ENCODE measurements at regions not wholly inside any gene's neighbourhood (a gene's known extent, or its start where the extent isn't known, plus 50 kb on each side); places are given as distances from the start of the nearest gene placed in this dataset.

DNA sequence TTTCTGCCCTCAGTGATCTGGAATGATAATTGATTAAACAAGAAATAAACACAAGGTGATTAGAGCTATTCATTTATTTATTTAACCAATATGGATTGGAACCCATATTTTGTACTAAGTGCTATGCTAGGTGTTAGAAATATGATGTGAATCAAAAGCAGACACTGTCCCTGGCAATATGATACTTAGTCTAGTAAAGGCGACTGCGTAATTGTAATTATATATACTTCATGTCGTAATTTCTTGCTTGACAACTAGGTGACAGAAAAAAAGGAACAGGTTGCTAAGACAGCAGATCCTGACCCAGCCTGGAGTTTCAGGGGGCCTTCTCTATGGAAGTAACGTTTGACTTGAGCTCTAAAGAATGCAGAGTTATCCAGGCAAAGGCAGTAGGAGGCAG is 236.5 kb upstream of the F9 start:
- no peak overlapping the region for H3K4me2 ChIP-seq
- no peak overlapping the region for H3K4me3 ChIP-seq
- H3K36me3 ChIP-seq (replicated peaks; ENCODE audit: insufficient read depth, low read depth) = no peaks in the 10 kb centered on the region
- H3K9me2 ChIP-seq (replicated peaks; ENCODE audit: insufficient read depth) = no peaks in the 10 kb centered on the region
- DNase-seq (ENCODE audit: low spot score) = no peak
- H3K27ac ChIP-seq = no peak overlapping the region
- H3K79me2 ChIP-seq = no peaks in the 10 kb centered on the region
- WGBS (ENCODE audit: low lambda C conversion rate, missing lambda C conversion rate) = 73% methylated on average over 4 of the region's 4 CpGs
- no peaks in the 10 kb centered on the region for H3K9me3 ChIP-seq (ENCODE audit: low read depth)
- no peak for TF ChIP-seq CTCF (IDR thresholded peaks at IDR 0.05; ENCODE audit: poor library complexity)
- TF ChIP-seq EZH2phosphoT487 (IDR thresholded peaks at IDR 0.05; ENCODE audit: low read depth, severe bottlenecking, unreplicated experiment) = no peak
- TF ChIP-seq EZH2 (IDR thresholded peaks at IDR 0.05; ENCODE audit: borderline replicate concordance) = no peak
- no peaks in the 10 kb centered on the region for H4K20me1 ChIP-seq (ENCODE audit: insufficient read depth, poor library complexity, severe bottlenecking)
- no peaks in the 10 kb centered on the region for H3K27me3 ChIP-seq
- no peaks in the 10 kb centered on the region for H3K4me1 ChIP-seq (ENCODE audit: insufficient read depth)
- no peak overlapping the region for H2AFZ ChIP-seq

DNA sequence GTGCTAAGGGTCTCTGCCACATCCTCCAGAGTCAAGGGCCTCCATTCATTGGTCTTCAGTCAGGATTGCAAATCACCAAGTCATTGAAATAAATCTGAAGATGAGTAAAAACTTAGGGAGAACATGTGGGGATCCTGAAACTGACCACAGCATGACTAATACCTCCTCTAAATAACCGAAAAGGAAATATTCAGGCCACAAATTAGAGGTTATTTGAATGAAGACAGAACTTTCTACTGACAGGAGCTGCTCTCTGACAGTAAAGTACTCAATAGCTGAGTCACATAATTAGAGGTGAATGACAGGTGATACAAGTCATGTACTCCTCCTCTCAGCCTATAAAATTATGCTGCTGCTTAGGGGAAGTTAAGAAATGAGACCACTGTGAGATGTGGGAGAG is 240.2 kb upstream of the F9 start:
- no peak for TF ChIP-seq CTCF (IDR thresholded peaks at IDR 0.05; ENCODE audit: poor library complexity)
- no peak for TF ChIP-seq EZH2phosphoT487 (IDR thresholded peaks at IDR 0.05; ENCODE audit: low read depth, severe bottlenecking, unreplicated experiment)
- TF ChIP-seq EZH2 (IDR thresholded peaks at IDR 0.05; ENCODE audit: borderline replicate concordance) = no peak
- Histone ChIP-seq H3K36me3 (replicated peaks; ENCODE audit: insufficient read depth, low read depth) (no peaks in the 10 kb centered on the region), H3K27ac (no peak overlapping the region), H3K4me2 (no peak overlapping the region), H3K9me2 (replicated peaks; ENCODE audit: insufficient read depth) (no peaks in the 10 kb centered on the region), H2AFZ (no peak overlapping the region), H3K4me3 (no peak overlapping the region), H3K4me1 (ENCODE audit: insufficient read depth) (no peaks in the 10 kb centered on the region), H3K79me2 (no peaks in the 10 kb centered on the region), H3K27me3 (no peaks in the 10 kb centered on the region), H3K9me3 (ENCODE audit: low read depth) (no peaks in the 10 kb centered on the region), H4K20me1 (ENCODE audit: insufficient read depth, poor library complexity, severe bottlenecking) (no peaks in the 10 kb centered on the region)
- no peak for DNase-seq (ENCODE audit: low spot score)
- WGBS (ENCODE audit: low lambda C conversion rate, missing lambda C conversion rate) = 39% methylated on average over 1 of the region's 1 CpG

DNA sequence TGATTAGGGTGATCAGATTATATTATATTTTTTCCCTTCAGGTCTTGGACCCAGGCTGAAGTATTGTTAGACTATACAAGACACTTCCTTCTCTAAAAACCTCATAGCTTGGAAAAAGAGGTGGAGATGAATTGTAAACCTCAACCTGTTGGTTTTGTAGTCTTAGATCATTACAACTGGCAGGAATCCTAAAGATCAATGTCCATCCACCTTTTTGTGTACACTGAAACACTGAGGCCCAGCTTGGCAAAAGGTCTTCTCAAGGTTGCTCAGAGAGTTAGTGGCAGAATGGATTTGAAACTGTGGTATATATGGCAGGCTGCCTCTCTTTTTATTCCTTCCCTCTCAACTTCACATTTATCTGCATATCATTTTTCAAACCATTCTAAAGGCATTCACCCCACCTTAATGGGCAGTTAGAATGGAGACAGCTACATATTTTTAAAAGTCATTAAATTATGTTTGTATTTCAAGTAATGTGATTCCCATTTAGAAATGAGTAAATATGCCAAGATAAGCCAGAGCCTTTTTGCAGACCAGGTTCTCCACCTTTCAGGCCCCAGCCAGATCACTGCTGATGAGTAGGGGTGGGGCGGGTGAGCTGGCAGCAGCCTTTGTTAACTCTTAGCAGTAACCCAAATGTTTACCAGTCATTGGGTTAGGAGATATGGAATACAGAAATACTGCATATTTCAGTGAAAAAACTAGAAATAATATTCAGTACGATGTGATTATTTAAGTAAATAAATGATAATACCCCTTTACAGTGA is 243.2 kb upstream of the F9 start:
- Histone ChIP-seq H3K27ac (peak overlapping the region; percentile 3), H3K4me1 (ENCODE audit: insufficient read depth) (no peaks in the 10 kb centered on the region), H3K9me2 (replicated peaks; ENCODE audit: insufficient read depth) (no peaks in the 10 kb centered on the region)

More for the DNA sequence above, 243.2 kb upstream of the F9 start:
- Histone ChIP-seq H3K79me2 (no peaks in the 10 kb centered on the region), H3K9me3 (ENCODE audit: low read depth) (no peaks in the 10 kb centered on the region), H4K20me1 (ENCODE audit: insufficient read depth, poor library complexity, severe bottlenecking) (no peaks in the 10 kb centered on the region), H2AFZ (no peak overlapping the region), H3K4me3 (no peak overlapping the region), H3K36me3 (replicated peaks; ENCODE audit: insufficient read depth, low read depth) (no peaks in the 10 kb centered on the region), H3K4me2 (no peak overlapping the region), H3K27me3 (no peaks in the 10 kb centered on the region)
- peak; percentile 6 for DNase-seq (ENCODE audit: low spot score)
- TF ChIP-seq EZH2 (IDR thresholded peaks at IDR 0.05; ENCODE audit: borderline replicate concordance) (no peak), CTCF (IDR thresholded peaks at IDR 0.05; ENCODE audit: poor library complexity) (no peak), EZH2phosphoT487 (IDR thresholded peaks at IDR 0.05; ENCODE audit: low read depth, severe bottlenecking, unreplicated experiment) (no peak)
- 78% methylated on average over 2 of the region's 2 CpGs for WGBS (ENCODE audit: low lambda C conversion rate, missing lambda C conversion rate)
